ENCODE measurements at regions not wholly inside any gene's neighbourhood (a gene's known extent, or its start where the extent isn't known, plus 50 kb on each side); places are given as distances from the start of the nearest gene placed in this dataset.

GRCh38 chr13:110070046-110070445, 236.9 kb downstream of the COL4A1 start:
- H3K27ac ChIP-seq = no peak overlapping the region
- TF ChIP-seq ZFP36 (IDR thresholded peaks at IDR 0.05; ENCODE audit: borderline replicate concordance, partially characterized antibody) (no peak), FOSL2 (IDR thresholded peaks at IDR 0.05) (no peak), FOSL2 (CRISPR knock-in tag; IDR thresholded peaks at IDR 0.05) (no peak), POLR2AphosphoS2 (conservative IDR thresholded peaks at IDR 0.05; ENCODE audit: low read length) (no peak), FOSB (CRISPR knock-in tag; IDR thresholded peaks at IDR 0.05) (no peak), FOXS1 (CRISPR knock-in tag; IDR thresholded peaks at IDR 0.05) (no peak), TP53 (CRISPR knock-in tag; IDR thresholded peaks at IDR 0.05) (no peak), HMGXB4 (CRISPR knock-in tag; IDR thresholded peaks at IDR 0.05; ENCODE audit: borderline replicate concordance) (no peak), ZC3H11A (IDR thresholded peaks at IDR 0.05) (no peak), HOXB13 (CRISPR knock-in tag; IDR thresholded peaks at IDR 0.05; ENCODE audit: low read depth) (no peak), EP300 (IDR thresholded peaks at IDR 0.05) (no peak), E2F6 (IDR thresholded peaks at IDR 0.05; ENCODE audit: borderline replicate concordance, low read depth) (no peak)
- H3K9me3 ChIP-seq = no peaks in the 10 kb centered on the region
- no peak for FAIRE-seq
- DNase-seq (ENCODE audit: low read depth in 1 of 2, low spot score in 1 of 2) = no peak
- no peak for ATAC-seq
- WGBS (ENCODE audit: missing lambda C conversion rate) = 88% methylated on average over 4 of the region's 4 CpGs
- CTCF ChIA-PET = interaction anchor here (1.2 to 2.0 kb wide), 2 partner anchors 12 to 71 kb away, joined by 4 to 8 read pairs; no protein-coding TSS in a partner anchor
- no peak overlapping the region for H3K4me2 ChIP-seq
- 0 out of 3 replicates have a peak, but pooled peaks cover 5% of the 10 kb centered on the region for H3K4me1 ChIP-seq
- POLR2A ChIA-PET = no interaction called here
- H3K4me3 ChIP-seq = no peak overlapping the region

- Histone ChIP-seq H3K4me3 (no peak overlapping the region), H3K4me1 (0 out of 3 replicates have a peak, but pooled peaks cover 5% of the 10 kb centered on the region), H3K4me2 (no peak overlapping the region), H3K9me3 (no peaks in the 10 kb centered on the region), H3K27ac (no peak overlapping the region; a peak in 1 of 6 replicates)
- ATAC-seq (no peak), FAIRE-seq (no peak), DNase-seq (ENCODE audit: low read depth in 1 of 2, low spot score in 1 of 2) (no peak)
- POLR2A ChIA-PET = no interaction called here
- TF ChIP-seq CBX8 (IDR thresholded peaks at IDR 0.05) (no peak), HOXA7 (CRISPR knock-in tag; IDR thresholded peaks at IDR 0.05) (no peak), MYC (IDR thresholded peaks at IDR 0.05; ENCODE audit: borderline replicate concordance, low read length) (no peak), RAD21 (conservative IDR thresholded peaks at IDR 0.05 in 1 of 2, IDR thresholded peaks at IDR 0.05 in 1 of 2) (no peak), ATOH8 (CRISPR knock-in tag; IDR thresholded peaks at IDR 0.05; ENCODE audit: low read depth) (no peak), MAFK (IDR thresholded peaks at IDR 0.05; ENCODE audit: partially characterized antibody) (no peak), NPAS2 (CRISPR knock-in tag; IDR thresholded peaks at IDR 0.05; ENCODE audit: borderline replicate concordance) (no peak), FOSB (CRISPR knock-in tag; IDR thresholded peaks at IDR 0.05) (no peak)
- CTCF ChIA-PET = no interaction called here
- 89% methylated on average over 3 of the region's 3 CpGs for WGBS (ENCODE audit: missing lambda C conversion rate)
These were observed 238.8 kb downstream of the COL4A1 start for GRCh38 chr13:110068176-110068473.

GRCh38 chr13:110067355-110068175, 239.4 kb downstream of the COL4A1 start:
- DNase-seq (ENCODE audit: low read depth in 1 of 2, low spot score in 1 of 2) (no peak), ATAC-seq (no peak), FAIRE-seq (no peak)
- WGBS (ENCODE audit: missing lambda C conversion rate) = 95% methylated on average over 6 of the region's 6 CpGs
- TF ChIP-seq BHLHE40 (IDR thresholded peaks at IDR 0.05; ENCODE audit: low read depth, low read length) = no peak
- no peak for TF ChIP-seq CBX8 (IDR thresholded peaks at IDR 0.05)
- no peak for TF ChIP-seq FOXS1 (CRISPR knock-in tag; IDR thresholded peaks at IDR 0.05)
- no peak for TF ChIP-seq PBX3 (IDR thresholded peaks at IDR 0.05)
- TF ChIP-seq HOXB13 (CRISPR knock-in tag; IDR thresholded peaks at IDR 0.05; ENCODE audit: low read depth) = no peak
- no peak for TF ChIP-seq CHD2 (IDR thresholded peaks at IDR 0.05; ENCODE audit: low read length, partially characterized antibody)
- TF ChIP-seq KDM1A (IDR thresholded peaks at IDR 0.05; ENCODE audit: low read depth) = no peak
- no peak for TF ChIP-seq REST (IDR thresholded peaks at IDR 0.05)
- no peak for TF ChIP-seq FOSB (CRISPR knock-in tag; IDR thresholded peaks at IDR 0.05)
- H3K4me1 ChIP-seq = 0 out of 3 replicates have a peak, but pooled peaks cover 5% of the 10 kb centered on the region
- H3K27ac ChIP-seq = no peak overlapping the region
- H3K9me3 ChIP-seq = no peaks in the 10 kb centered on the region
- ChIA-PET CTCF (no interaction called here), POLR2A (no interaction called here)
- no peak overlapping the region for H3K4me2 ChIP-seq
- H3K4me3 ChIP-seq = no peak overlapping the region

Data from A549 (cell line).